GM18508 (cell line): ENCODE measurements at regions not wholly inside any gene's neighbourhood (a gene's known extent, or its start where the extent isn't known, plus 50 kb on each side); places are given as distances from the start of the nearest gene placed in this dataset.

Experiments used
- ATAC-seq: cut with Tn5 transposase; IDR thresholded peaks from one replicate; pipeline ENCODE4 v1.9.1; 2021; ENCODE audit warnings: moderate number of reproducible peaks; ENCODE audit not compliant: insufficient read depth, unreplicated experiment

GRCh38 chr15:89400116-89400781 lies 65.6 kb upstream of the POLG start:
- ATAC-seq: no peak

- peak; percentile 46 for ATAC-seq
Observed at GRCh38 chr15:89399238-89400115, 64.9 kb upstream of the POLG start.

- no peak for ATAC-seq
Observed at GRCh38 chr15:89398896-89399237, 64.2 kb upstream of the POLG start.

- ATAC-seq: no peak
Observed at GRCh38 chr15:89397653-89398023, 63.0 kb upstream of the POLG start.

- ATAC-seq: no peak
Observed at GRCh38 chr15:89396723-89397652, 62.4 kb upstream of the POLG start.

- no peak for ATAC-seq
Observed at GRCh38 chr15:89395996-89396395, 61.4 kb upstream of the POLG start.

- ATAC-seq: no peak
Observed at GRCh38 chr15:89395461-89395871, 60.8 kb upstream of the POLG start.

- ATAC-seq: no peak
Observed at GRCh38 chr15:89395031-89395430, 60.4 kb upstream of the POLG start.

- ATAC-seq: no peak
Observed at GRCh38 chr15:89393056-89393455, 58.4 kb upstream of the POLG start.

GRCh38 chr15:89391685-89392257 lies 57.1 kb upstream of the POLG start:
- no peak for ATAC-seq

- no peak for ATAC-seq
Observed at GRCh38 chr15:89389841-89390603, 55.4 kb upstream of the POLG start.

- ATAC-seq: no peak
Observed at GRCh38 chr15:89387140-89387903, 52.7 kb upstream of the POLG start.

- ATAC-seq: no peak
Observed at GRCh38 chr15:89385596-89386331, 51.1 kb upstream of the POLG start.
